Fibroblast of mammary gland (primary cell): ENCODE measurements at regions not wholly inside any gene's neighbourhood (a gene's known extent, or its start where the extent isn't known, plus 50 kb on each side); places are given as distances from the start of the nearest gene placed in this dataset.
"Not testable (repeated sequence)": the region's sequence is repeated elsewhere in the genome, so short reads cannot be mapped to it uniquely, and the experiment has no call there.

Source experiments
- DNase-seq: peaks from one replicate; pipeline ENCODE4 v3.0.0-alpha.2; 2010; ENCODE audit warnings: low read depth
- H3K4me3 ChIP-seq: 2 replicates; pipeline ENCODE4 v1.5.1; 2011; ENCODE audit warnings: low read depth, mild to moderate bottlenecking, low read length, moderate library complexity; ENCODE audit not compliant: control insufficient read depth
- CTCF ChIP-seq: conservative IDR thresholded peaks from 2 replicates; pipeline ENCODE4 v1.5.1; 2011; ENCODE audit warnings: low read depth, low read length, inconsistent platforms; ENCODE audit not compliant: control insufficient read depth, insufficient read depth

- H3K4me3 ChIP-seq = no peak overlapping the region
- DNase-seq = no peak
- no peak for TF ChIP-seq CTCF
Measured at GRCh38 chr1:213345621-213346020, 294.6 kb downstream of the RPS6KC1 start.

GRCh38 chr1:213357403-213357802, 306.4 kb downstream of the RPS6KC1 start:
- no peak for TF ChIP-seq CTCF
- no peak for DNase-seq
- no peak overlapping the region for H3K4me3 ChIP-seq

GRCh38 chr1:213358368-213358767, 307.3 kb downstream of the RPS6KC1 start:
- DNase-seq = not testable (repeated sequence)

GRCh38 chr1:213362598-213362997, 311.6 kb downstream of the RPS6KC1 start:
- H3K4me3 ChIP-seq = no peak overlapping the region
- no peak for TF ChIP-seq CTCF
- DNase-seq = no peak

More at GRCh38 chr1:213358368-213358767, 307.3 kb downstream of the RPS6KC1 start:
- not testable (repeated sequence) for H3K4me3 ChIP-seq

GRCh38 chr1:213366141-213366831, 315.2 kb downstream of the RPS6KC1 start:
- no peak overlapping the region for H3K4me3 ChIP-seq
- no peak for TF ChIP-seq CTCF
- DNase-seq = no peak

GRCh38 chr1:213369465-213369864, 318.4 kb downstream of the RPS6KC1 start:
- no peak for DNase-seq
- no peak for TF ChIP-seq CTCF
- no peak overlapping the region for H3K4me3 ChIP-seq

GRCh38 chr1:213370523-213370922, 319.5 kb downstream of the RPS6KC1 start:
- TF ChIP-seq CTCF = no peak
- H3K4me3 ChIP-seq = no peak overlapping the region
- no peak for DNase-seq
